SW480 (cell line): ENCODE measurements at regions not wholly inside any gene's neighbourhood (a gene's known extent, or its start where the extent isn't known, plus 50 kb on each side); places are given as distances from the start of the nearest gene placed in this dataset.

Experiments used
- DNase-seq: peaks from one replicate; pipeline ENCODE4 v3.0.0-alpha.2; 2016; ENCODE audit warnings: low spot score

GRCh38 chr18:56224669-56225561 is 413.5 kb downstream of the TXNL1 start:
- no peak for DNase-seq

- DNase-seq: no peak
These were observed 417.0 kb downstream of the TXNL1 start for GRCh38 chr18:56221195-56222065.

- no peak for DNase-seq
These were observed 421.0 kb downstream of the TXNL1 start for GRCh38 chr18:56217406-56217805.

GRCh38 chr18:56214706-56215105 is 423.7 kb downstream of the TXNL1 start:
- DNase-seq: no peak

- no peak for DNase-seq
These were observed 427.9 kb downstream of the TXNL1 start for GRCh38 chr18:56210520-56210919.

- DNase-seq: no peak
These were observed 430.4 kb downstream of the TXNL1 start for GRCh38 chr18:56207989-56208388.

GRCh38 chr18:56204052-56204451 is 434.3 kb downstream of the TXNL1 start:
- no peak for DNase-seq

GRCh38 chr18:56202678-56203077 is 435.7 kb downstream of the TXNL1 start:
- DNase-seq: no peak

- DNase-seq: no peak
These were observed 437.9 kb downstream of the TXNL1 start for GRCh38 chr18:56200381-56200911.

GRCh38 chr18:56199580-56200330 is 438.6 kb downstream of the TXNL1 start:
- no peak for DNase-seq

- DNase-seq: no peak
These were observed 441.0 kb downstream of the TXNL1 start for GRCh38 chr18:56197241-56197859.

- DNase-seq: no peak
These were observed 441.7 kb downstream of the TXNL1 start for GRCh38 chr18:56196495-56197225.

GRCh38 chr18:56191334-56191733 is 447.1 kb downstream of the TXNL1 start:
- no peak for DNase-seq

- no peak for DNase-seq
These were observed 448.8 kb downstream of the TXNL1 start for GRCh38 chr18:56189615-56190014.

- no peak for DNase-seq
These were observed 449.7 kb downstream of the TXNL1 start for GRCh38 chr18:56188529-56189275.

GRCh38 chr18:56186319-56186718 is 452.1 kb downstream of the TXNL1 start:
- no peak for DNase-seq

GRCh38 chr18:56185126-56185525 is 453.3 kb downstream of the TXNL1 start:
- DNase-seq: no peak

GRCh38 chr18:56176751-56177150 is 461.6 kb downstream of the TXNL1 start:
- no peak for DNase-seq

- DNase-seq: no peak
These were observed 462.9 kb downstream of the TXNL1 start for GRCh38 chr18:56175330-56176001.
